Daoy (cell line): ENCODE measurements at regions not wholly inside any gene's neighbourhood (a gene's known extent, or its start where the extent isn't known, plus 50 kb on each side); places are given as distances from the start of the nearest gene placed in this dataset.
"Not testable (repeated sequence)": the region's sequence is repeated elsewhere in the genome, so short reads cannot be mapped to it uniquely, and the experiment has no call there.

Experiments used
- DNase-seq: peaks from one replicate; pipeline ENCODE4 v3.0.0-alpha.2; 2015; ENCODE audit warnings: low read depth

- no peak for DNase-seq
Observed at GRCh38 chr7:84738583-84739150, 448.2 kb downstream of the SEMA3D start.

GRCh38 chr7:84735677-84736076 lies 451.2 kb downstream of the SEMA3D start:
- no peak for DNase-seq

GRCh38 chr7:84735011-84735410 lies 451.8 kb downstream of the SEMA3D start:
- no peak for DNase-seq

GRCh38 chr7:84733976-84734375 lies 452.9 kb downstream of the SEMA3D start:
- not testable (repeated sequence) for DNase-seq

GRCh38 chr7:84730864-84731263 lies 456.0 kb downstream of the SEMA3D start:
- DNase-seq, result not testable (repeated sequence)

GRCh38 chr7:84729284-84729683 lies 457.6 kb downstream of the SEMA3D start:
- DNase-seq, result no peak

GRCh38 chr7:84722734-84723133 lies 464.1 kb downstream of the SEMA3D start:
- DNase-seq, result no peak

- no peak for DNase-seq
Observed at GRCh38 chr7:84722086-84722485, 464.8 kb downstream of the SEMA3D start.

GRCh38 chr7:84720456-84721097 lies 466.3 kb downstream of the SEMA3D start:
- no peak for DNase-seq

GRCh38 chr7:84714765-84715164 lies 472.1 kb downstream of the SEMA3D start:
- no peak for DNase-seq

GRCh38 chr7:84712374-84713121 lies 474.3 kb downstream of the SEMA3D start:
- DNase-seq, result no peak

- DNase-seq, result not testable (repeated sequence)
Observed at GRCh38 chr7:84710538-84710937, 476.3 kb downstream of the SEMA3D start.

- peak; percentile 16 for DNase-seq
Observed at GRCh38 chr7:84705706-84706105, 481.1 kb downstream of the SEMA3D start.

GRCh38 chr7:84705079-84705478 lies 481.8 kb downstream of the SEMA3D start:
- DNase-seq, result no peak

GRCh38 chr7:84704380-84704779 lies 482.5 kb downstream of the SEMA3D start:
- no peak for DNase-seq

- DNase-seq, result peak; percentile 94
Observed at GRCh38 chr7:84701524-84702306, 485.1 kb downstream of the SEMA3D start.

- DNase-seq, result peak; percentile 17
Observed at GRCh38 chr7:84700563-84701370, 486.1 kb downstream of the SEMA3D start.

- DNase-seq, result peak; percentile 72
Observed at GRCh38 chr7:84697506-84697905, 489.4 kb downstream of the SEMA3D start.

- DNase-seq, result no peak
Observed at GRCh38 chr7:84693483-84693882, 493.4 kb downstream of the SEMA3D start.

GRCh38 chr7:84688671-84689070 lies 494.1 kb upstream of the SEMA3A start:
- DNase-seq, result peak; percentile 38

GRCh38 chr7:84686373-84686772 lies 491.8 kb upstream of the SEMA3A start:
- no peak for DNase-seq
